Ovary (tissue), 3 donors: ENCODE measurements at regions not wholly inside any gene's neighbourhood (a gene's known extent, or its start where the extent isn't known, plus 50 kb on each side); places are given as distances from the start of the nearest gene placed in this dataset.

Source experiments
- POLR2A ChIP-seq: fragments of 450-650 bp; IDR thresholded peaks from one replicate; pipeline ENCODE4 v1.6.1; 2017; ENCODE audit warnings: antibody characterized with exemption, mild to moderate bottlenecking, moderate library complexity
- TF ChIP-seq, protein P1 (sequence below), 3 donors: fragments of 450-650 bp in 2 of 3; fragments of 200-600 bp in 1 of 3; IDR thresholded peaks; one replicate each; pipeline versions ENCODE4 v1.5.1 to v1.8.0; 2016 to 2022; ENCODE audit warnings: antibody characterized with exemption in 3 of 3, mild to moderate bottlenecking in 1 of 3
- donor health status: DM: no; HTN: no; CAD: no.

- TF ChIP-seq, protein P1, sequence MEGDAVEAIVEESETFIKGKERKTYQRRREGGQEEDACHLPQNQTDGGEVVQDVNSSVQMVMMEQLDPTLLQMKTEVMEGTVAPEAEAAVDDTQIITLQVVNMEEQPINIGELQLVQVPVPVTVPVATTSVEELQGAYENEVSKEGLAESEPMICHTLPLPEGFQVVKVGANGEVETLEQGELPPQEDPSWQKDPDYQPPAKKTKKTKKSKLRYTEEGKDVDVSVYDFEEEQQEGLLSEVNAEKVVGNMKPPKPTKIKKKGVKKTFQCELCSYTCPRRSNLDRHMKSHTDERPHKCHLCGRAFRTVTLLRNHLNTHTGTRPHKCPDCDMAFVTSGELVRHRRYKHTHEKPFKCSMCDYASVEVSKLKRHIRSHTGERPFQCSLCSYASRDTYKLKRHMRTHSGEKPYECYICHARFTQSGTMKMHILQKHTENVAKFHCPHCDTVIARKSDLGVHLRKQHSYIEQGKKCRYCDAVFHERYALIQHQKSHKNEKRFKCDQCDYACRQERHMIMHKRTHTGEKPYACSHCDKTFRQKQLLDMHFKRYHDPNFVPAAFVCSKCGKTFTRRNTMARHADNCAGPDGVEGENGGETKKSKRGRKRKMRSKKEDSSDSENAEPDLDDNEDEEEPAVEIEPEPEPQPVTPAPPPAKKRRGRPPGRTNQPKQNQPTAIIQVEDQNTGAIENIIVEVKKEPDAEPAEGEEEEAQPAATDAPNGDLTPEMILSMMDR (IDR thresholded peaks at IDR 0.05): no peak
- no peak for TF ChIP-seq POLR2A
These were observed 57.3 kb upstream of the BCO1 start for GRCh38 chr16:81181013-81181720.
